ENCODE measurements at regions not wholly inside any gene's neighbourhood (a gene's known extent, or its start where the extent isn't known, plus 50 kb on each side); places are given as distances from the start of the nearest gene placed in this dataset.

DNA sequence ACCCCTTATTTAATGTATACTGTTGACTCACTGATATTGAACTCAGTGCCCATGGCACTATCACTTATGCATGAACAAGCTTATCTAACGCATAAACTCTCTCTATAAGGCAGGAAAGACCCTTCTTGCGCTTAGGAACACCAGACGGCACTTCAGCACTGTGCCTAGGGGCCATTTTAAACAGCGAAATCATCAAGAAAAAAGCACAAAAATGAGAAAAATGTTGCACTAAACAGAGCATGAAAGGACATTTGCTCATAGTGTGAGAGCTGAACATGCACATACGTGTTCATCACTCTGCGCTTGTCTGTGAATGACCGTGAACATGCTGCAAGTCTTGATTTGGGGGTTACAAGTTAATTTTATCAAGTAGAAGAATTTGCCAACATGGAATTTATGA is 109.6 kb downstream of the WDR11 start:
- TF ChIP-seq, protein P1, sequence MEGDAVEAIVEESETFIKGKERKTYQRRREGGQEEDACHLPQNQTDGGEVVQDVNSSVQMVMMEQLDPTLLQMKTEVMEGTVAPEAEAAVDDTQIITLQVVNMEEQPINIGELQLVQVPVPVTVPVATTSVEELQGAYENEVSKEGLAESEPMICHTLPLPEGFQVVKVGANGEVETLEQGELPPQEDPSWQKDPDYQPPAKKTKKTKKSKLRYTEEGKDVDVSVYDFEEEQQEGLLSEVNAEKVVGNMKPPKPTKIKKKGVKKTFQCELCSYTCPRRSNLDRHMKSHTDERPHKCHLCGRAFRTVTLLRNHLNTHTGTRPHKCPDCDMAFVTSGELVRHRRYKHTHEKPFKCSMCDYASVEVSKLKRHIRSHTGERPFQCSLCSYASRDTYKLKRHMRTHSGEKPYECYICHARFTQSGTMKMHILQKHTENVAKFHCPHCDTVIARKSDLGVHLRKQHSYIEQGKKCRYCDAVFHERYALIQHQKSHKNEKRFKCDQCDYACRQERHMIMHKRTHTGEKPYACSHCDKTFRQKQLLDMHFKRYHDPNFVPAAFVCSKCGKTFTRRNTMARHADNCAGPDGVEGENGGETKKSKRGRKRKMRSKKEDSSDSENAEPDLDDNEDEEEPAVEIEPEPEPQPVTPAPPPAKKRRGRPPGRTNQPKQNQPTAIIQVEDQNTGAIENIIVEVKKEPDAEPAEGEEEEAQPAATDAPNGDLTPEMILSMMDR (conservative IDR thresholded peaks at IDR 0.05; ENCODE audit: low read depth, low read length): no peak
- no peak for DNase-seq (ENCODE audit: low read depth)

DNA sequence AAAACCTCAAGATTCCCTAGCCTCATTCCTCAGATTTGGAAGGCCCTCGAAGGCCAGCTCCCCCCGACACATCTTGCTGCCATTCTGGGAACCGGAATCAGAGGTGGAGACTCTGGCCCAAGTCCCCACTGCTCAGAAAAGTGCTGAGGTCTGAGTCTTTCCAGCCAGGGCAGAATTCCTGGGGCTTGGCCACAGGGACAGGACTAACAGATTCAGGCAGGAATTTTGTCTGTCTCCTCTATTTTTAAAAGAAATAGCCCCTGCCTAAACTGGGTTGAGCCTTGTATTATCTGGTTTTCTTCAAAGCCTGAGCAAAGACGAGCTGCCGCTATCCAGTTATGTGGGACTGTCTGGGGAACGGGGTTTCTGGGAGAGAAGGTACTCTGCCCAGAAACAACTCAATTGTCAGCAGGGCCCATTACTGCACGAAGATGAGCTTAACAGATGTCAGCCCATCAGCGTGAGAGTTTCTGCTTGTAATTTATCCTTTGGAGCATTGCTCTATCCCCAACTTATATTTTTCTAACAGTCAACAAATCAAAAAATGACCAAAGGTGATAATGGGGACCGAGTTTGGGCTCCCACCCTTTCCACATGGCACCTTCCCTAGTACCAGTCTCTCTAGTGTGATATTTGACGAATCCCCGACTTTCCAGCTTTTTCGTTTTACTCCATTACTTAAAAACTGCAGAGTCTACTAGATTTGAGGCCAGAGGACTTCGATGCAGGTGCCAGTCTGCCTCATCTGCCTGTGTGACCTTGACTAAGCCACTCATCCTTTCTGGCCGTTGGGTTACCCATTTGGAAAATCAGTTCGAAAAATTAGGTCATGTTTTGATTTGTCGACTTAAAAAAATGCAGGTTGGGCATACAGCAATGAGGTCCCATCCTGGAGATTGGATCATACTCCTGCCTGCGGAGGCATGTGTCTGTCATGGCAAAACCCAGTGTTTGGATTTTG is 110.9 kb downstream of the WDR11 start:
- TF ChIP-seq, protein P1 (conservative IDR thresholded peaks at IDR 0.05; ENCODE audit: low read depth, low read length): no peak
- DNase-seq (ENCODE audit: low read depth): no peak
- H3K4me3 ChIP-seq (ENCODE audit: low read depth, low read length): no peak overlapping the region

More for the DNA sequence above, 109.6 kb downstream of the WDR11 start:
- no peak overlapping the region for H3K4me3 ChIP-seq (ENCODE audit: low read depth, low read length)

DNA sequence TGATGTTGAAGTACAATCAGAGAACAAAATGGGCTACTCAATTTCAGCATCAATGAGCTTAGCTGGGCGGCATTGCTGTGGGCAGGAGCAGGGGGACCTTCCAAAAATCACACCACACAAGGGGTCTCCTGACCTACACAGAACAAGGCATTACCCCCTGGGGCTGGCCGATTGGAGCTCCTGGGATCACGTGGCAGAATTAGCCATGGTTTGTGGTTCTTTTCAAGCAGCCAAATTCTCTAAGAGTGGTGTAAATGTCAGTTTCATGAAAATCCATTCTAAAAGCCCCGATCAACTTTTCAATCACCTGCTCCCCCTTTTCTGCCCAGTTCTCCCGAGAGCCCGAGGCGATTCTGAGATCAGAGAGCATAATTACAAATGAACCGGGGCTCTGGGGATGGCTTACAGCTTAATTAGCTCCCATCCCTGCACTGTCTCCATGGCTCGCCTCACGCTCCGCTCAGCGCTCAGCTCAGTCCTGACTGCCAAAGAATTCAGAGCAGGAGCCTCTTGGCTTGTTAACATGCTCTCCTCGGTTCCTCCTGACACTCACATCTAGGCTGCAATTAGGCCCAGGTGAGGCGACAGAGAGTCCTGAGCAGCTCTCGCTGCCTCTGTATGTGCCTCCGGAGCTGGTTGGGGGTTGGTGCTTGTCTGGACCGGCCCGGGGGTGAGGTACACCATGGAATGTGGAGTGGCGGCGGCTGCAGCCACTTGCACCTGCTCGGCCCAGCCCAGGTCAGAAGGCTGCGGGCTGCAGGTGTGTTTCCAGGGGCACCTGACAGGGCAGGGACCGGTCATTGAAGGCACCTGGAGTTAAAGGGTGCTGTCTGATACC is 111.8 kb downstream of the WDR11 start:
- TF ChIP-seq, protein P1 (conservative IDR thresholded peaks at IDR 0.05; ENCODE audit: low read depth, low read length): no peak
- no peak overlapping the region for H3K4me3 ChIP-seq (ENCODE audit: low read depth, low read length)
- no peak for DNase-seq (ENCODE audit: low read depth)

DNA sequence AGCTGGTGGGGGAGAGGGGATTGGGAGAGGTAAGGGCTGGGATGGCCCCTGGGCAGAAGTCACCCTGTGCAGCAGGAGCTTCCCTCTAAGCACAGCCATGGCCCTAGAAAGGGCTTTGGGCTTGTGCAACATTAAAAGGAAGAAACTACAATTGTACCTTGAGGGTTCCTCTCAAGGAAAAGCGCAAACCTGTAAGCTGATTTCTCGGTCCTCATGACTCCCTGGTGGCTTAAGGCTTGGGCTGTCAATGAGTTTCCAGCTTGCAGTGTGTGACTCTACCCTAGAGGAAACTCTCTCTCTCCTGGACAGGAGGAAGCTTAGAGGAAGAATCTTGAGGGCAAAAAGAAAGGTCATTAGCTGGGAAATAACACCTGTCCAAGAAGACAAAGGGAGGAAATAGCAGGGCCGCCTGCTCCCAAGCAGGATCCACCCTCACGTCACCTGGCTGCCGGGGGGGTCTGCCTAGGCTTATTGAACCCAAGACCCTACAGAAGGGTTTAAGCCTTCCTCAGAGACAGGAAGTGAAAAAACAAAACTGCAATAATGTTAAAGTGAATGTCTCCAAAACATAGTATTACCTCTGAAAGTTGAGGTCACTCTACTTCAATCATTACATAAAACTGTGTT is 112.5 kb downstream of the WDR11 start:
- TF ChIP-seq, protein P1 (conservative IDR thresholded peaks at IDR 0.05; ENCODE audit: low read depth, low read length): no peak
- DNase-seq (ENCODE audit: low read depth): no peak
- no peak overlapping the region for H3K4me3 ChIP-seq (ENCODE audit: low read depth, low read length)

DNA sequence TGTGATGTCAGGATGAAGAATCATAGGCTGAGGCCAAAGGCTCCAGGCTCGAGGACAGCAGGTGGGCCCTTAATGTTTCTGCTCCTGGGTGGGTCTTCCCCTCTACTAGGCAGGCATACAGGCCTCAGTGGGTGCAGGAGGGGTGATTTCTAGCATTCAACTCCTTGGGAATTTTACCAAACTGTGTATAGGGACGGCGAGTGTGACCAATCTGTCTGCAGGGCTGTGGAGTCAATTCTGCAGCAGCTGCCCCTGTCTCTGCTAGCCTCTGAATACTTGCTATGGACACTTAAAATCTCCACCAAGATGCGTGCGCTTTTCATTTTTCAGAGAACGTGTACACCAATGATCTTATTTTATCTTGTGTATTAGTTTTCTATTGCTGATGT is 115.5 kb downstream of the WDR11 start:
- no peak for DNase-seq (ENCODE audit: low read depth)
- no peak overlapping the region for H3K4me3 ChIP-seq (ENCODE audit: low read depth, low read length)
- TF ChIP-seq, protein P1 (conservative IDR thresholded peaks at IDR 0.05; ENCODE audit: low read depth, low read length): no peak

DNA sequence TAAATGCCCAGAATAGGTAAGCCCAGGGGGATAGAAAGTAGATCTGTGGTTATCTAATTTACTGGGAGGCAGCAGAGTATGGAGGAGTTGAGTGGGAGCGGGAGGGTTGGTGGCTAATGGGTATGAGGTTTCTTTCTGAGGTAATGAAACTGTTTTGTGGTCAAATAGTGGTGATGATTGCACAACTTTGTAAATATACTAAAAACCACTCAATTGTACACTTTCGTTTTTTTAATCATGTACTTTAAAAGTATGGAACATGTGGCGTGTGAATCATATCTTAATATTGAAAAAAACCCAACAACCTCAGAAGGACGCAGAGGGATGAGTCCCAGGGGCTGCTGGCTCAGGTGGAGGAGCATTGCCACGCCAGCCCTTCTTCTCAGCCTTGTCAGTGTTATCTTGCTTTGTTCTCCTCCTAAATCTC is 118.1 kb downstream of the WDR11 start:
- DNase-seq (ENCODE audit: low read depth): peak; percentile 10
- TF ChIP-seq, protein P1 (conservative IDR thresholded peaks at IDR 0.05; ENCODE audit: low read depth, low read length): no peak
- H3K4me3 ChIP-seq (ENCODE audit: low read depth, low read length): no peak overlapping the region

Measured in choroid plexus epithelial cell (primary cell).